GM19239 (cell line): ENCODE measurements at regions not wholly inside any gene's neighbourhood (a gene's known extent, or its start where the extent isn't known, plus 50 kb on each side); places are given as distances from the start of the nearest gene placed in this dataset.

ENCODE experiments used
- DNase-seq: peaks from one replicate; pipeline ENCODE4 v3.0.0; 2011; ENCODE audit warnings: low spot score; ENCODE audit not compliant: insufficient read length
- FAIRE-seq: peaks from 2 replicates; lab custom pipeline; 2011; peaks lifted over from hg19 to GRCh38; lab: Jason Lieb, UNC

DNA sequence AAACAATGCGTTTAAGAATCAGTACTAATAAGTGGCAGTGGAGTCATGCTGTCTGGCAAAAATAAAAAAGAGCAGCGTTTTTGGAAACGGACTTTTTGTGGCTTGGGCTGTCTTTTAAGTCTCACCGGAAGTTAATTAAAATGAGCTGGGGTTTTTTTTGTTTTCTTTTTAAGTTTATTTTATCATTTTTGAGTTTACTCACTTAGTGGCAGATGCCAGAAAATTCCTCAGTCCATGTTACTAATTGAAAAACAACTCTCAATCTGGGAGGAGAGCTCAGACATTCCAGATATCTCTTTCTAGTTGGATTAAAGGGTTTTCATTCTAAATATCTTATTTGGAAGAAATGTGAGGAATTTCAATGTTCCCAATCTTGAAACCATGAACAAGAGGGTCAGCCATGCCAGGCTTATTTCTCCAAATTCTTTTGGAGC is 133.8 kb upstream of the AGR3 start:
- no peak for DNase-seq
- FAIRE-seq: no peak

DNA sequence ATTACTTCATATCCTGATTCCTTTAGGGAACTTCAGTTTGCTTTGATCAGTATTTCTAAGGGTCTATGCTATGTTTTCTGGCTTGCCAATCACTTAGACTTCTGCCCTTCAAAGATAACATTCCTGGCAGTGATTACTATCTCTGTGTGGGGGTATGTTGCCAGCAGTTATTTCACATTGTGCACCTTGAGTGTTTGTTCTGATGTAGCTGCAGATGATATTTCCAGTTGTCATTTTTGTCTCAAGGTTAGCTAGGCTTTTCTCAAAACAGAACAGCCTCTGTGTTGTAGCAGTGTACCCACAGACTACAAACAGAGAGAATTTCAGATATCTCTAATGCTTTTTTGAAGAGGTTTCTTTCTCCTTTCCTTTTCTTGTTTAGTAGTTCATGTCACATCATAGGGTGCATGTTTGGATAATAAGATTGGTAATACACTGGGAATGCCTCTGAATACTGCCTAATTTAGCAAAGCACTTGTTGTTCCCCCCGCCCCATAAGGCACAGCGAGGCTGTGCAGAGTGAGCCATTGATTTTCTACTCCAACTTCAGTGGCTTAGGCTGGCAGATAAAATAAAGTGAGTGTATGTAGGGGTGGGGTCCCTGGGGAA is 134.7 kb upstream of the AGR3 start:
- DNase-seq: no peak

DNA sequence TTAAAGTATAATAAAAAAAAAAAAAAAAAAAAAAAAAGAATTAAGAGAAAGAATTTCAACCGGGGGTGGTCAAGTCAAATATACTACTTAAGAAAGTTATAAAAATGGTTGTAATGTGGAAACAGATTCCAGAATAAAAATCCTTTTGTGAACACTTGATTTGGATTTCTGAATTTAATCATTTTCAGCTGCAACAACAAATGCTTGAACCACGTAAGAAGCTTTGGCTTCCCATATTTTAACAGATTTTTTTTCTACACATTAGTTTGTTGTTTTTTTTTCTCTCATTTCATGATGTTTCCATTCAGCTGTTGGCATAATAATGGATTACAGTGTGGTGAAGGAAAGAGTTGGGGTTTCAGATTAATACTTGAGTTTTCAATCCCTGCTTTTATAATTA is 137.3 kb upstream of the AGR3 start:
- no peak for FAIRE-seq

More for the DNA sequence above, 134.7 kb upstream of the AGR3 start:
- FAIRE-seq: no peak

DNA sequence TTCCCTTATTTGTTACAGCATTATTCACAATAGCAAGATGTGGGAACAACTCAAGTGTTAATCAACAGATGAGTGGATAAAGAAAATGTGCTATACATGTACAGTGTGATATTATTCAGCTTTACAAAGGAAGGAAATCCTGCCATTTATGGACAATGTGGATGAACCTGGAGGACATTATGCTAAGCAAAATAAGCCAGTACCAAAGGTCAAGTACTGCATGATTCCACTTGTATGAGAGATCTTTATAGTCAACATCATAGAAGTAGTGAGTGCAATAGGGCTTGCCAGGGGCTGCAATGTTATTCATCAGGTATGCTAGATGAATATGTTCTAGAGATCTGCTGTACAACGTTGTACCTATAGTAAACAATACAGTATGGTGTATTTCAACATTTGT is 138.5 kb upstream of the AGR3 start:
- DNase-seq (no peak), FAIRE-seq (no peak)

More for the DNA sequence above, 137.3 kb upstream of the AGR3 start:
- no peak for DNase-seq

DNA sequence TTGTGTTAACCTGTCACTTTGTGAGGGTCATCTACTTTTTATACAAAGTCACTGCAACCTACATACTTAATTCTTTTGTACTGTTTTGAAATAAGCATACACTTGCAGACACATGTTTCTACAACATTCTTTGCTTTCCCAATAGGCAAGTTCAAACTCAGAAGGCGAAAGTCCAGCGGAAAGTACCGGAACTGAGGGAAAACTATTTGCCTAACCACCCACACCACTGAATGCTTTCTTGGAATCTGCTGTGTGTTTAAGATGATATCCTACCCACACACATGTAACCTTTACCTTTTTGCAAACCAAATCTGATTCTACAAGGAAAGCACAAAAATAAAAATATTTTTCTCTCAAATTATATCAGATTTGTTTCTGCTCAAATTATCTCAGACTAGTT is 139.4 kb upstream of the AGR3 start:
- FAIRE-seq: no peak

DNA sequence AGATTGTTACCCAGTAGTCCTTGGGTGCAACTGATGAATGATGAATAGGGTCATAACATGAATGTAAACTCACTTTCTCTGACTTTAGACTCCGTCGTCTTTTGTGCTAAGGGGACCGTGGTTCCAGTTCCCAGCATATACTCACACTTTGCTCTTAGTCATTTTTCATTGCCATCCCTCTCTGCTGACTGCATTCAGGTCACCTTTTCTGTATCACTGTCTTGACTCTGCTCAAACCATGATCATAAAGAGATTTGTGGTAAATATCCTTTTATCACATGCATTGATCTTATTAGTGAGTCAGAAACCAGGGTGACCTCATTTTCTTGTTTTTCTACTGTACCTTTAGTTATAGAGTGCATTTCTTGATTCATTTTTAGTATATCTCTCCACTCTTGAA is 141.1 kb upstream of the AGR3 start:
- FAIRE-seq (no peak), DNase-seq (no peak)

More for the DNA sequence above, 139.4 kb upstream of the AGR3 start:
- no peak for DNase-seq

DNA sequence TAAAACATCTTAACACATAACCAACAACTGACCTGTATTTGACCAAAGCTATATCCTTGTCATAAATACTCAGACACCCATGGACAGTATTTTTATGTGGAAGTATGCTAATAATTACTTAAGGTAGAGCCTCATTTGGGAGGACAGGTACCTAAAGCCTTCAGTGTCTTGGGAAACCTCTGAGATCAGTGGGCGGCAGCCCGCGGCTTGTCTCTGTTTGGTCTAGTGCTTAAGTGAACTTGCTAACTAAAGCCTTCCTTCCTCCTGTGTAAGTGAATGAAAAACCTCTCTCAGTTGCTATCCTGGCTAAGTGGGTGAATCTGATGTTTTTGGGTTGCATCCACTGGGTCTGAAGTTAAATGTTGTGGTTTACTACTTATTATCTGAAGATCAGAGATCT is 144.5 kb upstream of the AGR3 start:
- FAIRE-seq (no peak), DNase-seq (no peak)

DNA sequence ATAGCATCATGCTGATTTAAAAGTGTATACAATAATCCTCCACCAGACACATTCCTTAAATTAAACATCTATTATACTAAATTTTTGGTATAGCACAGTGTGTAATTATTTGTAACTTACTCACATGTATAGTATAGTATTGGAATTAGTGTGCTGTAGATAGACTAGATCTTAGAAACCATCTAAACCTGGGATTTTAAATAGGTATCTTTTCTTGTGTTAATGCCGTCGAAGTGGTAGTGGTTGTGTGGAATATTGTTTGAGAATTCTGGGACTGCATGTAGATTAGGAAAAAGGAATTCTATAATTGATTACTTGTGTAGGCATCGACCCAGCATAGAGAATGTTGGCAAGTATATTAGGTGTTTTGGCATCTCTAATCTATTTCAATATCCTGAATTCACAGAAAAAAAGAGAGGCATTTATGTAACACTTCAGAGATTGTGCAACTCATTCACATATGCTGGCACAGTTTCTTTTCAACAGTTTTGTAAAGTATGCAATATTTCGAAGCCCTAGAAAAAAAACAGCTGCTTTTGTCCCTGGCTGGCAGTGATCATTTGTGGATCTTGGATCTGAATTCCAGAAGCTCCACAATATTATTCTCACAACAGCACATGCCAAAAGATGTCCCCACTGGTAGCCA is 145.5 kb upstream of the AGR3 start:
- DNase-seq (no peak), FAIRE-seq (no peak)

DNA sequence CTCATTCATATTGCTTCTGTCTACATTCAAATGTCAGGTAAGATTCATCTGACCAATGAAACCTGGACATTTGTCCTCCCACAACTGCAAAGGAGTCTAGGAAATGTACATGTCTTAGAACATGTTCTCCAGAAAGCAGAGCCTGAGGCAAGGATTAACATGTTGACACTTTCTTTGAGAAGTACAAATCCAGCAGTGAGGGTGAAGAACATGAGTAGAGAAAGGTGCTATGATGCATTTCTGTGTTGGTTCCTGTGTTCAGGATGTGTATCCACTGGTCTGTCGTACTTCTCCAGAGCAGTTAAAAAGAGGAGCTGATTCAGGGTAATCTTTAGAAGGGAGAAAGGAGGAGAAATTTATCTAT is 146.0 kb upstream of the AGR3 start:
- FAIRE-seq: no peak
- DNase-seq: no peak

DNA sequence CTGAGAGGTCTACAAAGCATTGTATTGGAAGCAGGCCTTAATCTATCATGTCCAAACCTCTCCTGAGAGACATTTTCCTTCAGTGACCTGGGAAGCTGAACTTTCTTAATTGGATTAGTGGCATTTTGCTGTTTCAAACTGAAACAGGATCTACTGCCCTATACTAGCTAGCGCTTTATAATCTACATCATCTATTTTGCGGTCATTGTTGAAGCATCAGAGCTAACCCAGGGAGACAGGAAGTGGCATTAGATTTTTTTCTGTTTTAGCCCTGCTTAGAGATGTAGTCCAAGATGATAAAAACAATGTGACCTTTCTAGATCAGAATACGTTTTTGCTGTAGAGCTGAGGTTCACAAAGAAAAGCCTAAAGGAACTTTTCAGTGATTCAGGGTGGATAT is 147.4 kb upstream of the AGR3 start:
- FAIRE-seq: no peak
- no peak for DNase-seq

DNA sequence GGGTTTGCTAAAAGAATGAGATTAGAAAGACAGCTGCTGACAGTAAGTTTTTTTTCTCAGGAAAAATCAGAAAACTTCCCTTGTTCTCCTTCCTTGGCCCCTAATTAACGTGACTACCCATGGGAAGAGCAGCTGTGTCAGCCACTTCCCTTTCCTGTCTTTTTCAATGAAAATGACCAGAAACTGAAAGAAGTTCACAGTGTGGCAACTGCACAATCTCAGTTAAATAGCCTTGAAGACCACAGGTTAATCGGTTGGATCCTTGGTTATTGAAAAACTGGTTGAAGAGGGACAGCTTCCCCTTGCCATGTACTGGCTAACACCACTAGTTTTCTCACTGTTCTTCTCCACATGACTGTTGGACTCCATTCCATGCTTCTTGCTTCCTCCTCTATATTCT is 148.8 kb upstream of the AGR3 start:
- peak; percentile 82 for FAIRE-seq
- no peak for DNase-seq

DNA sequence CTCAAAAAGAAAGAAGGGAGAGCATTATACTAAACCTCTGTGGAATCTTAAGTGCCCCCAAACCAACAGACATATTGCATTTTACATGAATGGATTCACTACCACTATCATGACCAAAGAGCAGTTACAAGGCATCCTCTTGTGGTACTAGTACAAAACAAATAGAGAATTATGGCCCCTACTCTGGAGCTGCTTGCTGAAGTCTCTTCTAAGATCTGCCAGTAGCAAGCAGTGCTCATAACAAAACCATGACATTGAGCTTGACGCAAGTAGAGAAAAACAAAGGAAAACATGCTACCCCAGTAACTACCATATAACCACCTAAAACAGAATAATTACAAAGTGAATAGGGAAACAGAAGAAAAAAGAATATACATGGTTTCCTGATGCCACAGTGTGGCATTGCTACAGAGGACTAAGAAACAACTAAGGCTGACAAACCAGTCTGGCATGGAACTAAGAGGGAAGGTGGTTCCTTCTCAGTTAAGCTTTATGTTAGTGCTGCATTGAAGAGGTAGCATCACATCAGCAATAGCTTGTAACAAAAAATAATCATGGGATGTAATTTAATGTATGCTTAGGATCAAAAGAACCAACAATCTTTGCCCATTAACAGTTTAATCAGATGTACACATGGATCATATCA is 150.2 kb upstream of the AGR3 start:
- no peak for DNase-seq
- peak; percentile 79 for FAIRE-seq

DNA sequence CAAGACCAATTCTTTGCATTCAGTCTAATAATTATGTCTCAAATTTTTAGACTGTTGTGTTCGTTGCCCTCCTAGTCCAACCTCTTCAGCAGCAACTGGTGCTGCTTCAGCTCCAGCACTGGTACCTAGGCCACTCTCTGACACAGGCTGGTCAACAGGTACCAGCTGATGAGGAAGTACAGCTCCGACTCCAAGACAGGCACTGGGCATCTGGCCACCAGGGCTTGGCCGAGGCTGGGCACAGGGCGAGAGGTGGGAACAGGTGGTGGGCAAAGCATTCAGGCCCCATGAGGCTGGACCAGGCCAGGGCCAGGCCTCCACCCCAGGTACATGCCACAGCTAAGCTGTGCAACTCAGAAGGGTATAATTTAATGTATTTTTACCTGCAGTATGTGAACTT is 151.5 kb upstream of the AGR3 start:
- DNase-seq (no peak), FAIRE-seq (no peak)

DNA sequence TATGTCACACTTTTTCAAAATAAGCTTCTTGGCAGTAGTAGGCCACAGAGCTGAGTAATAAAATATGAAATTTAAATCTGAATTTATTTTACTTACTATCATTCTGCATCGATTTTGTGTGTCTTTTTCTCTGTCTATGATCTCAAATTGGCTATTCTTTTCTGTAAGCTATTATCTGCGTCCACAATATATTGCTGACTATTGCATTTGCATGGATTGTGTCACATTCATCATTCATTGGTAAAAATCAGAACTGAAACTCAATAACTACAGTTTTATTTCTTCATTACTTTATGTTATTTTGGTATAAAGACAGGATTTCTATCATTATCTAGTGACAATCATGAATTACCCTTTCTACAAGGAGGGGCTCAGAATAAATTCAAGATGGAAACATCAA is 154.8 kb upstream of the AGR3 start:
- DNase-seq (no peak), FAIRE-seq (no peak)

DNA sequence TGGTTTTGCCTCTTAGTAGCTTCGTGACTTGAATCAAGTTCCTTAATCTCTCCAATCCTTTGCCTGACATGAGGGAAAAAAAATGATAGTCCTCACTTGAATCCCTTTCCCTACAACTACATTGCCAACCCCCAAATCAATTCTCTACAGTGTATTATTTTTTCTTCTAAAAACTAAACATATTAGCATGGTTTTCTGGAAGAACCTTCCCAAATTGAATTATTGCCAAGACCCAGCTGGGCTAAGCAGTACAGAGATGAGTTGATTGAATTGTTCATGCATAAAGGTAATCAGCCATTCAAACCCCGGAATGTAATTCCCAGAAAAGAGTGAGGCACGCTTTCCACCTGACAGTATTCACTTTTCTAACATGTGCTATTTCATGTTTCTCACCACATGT is 155.6 kb upstream of the AGR3 start:
- no peak for DNase-seq
- no peak for FAIRE-seq

DNA sequence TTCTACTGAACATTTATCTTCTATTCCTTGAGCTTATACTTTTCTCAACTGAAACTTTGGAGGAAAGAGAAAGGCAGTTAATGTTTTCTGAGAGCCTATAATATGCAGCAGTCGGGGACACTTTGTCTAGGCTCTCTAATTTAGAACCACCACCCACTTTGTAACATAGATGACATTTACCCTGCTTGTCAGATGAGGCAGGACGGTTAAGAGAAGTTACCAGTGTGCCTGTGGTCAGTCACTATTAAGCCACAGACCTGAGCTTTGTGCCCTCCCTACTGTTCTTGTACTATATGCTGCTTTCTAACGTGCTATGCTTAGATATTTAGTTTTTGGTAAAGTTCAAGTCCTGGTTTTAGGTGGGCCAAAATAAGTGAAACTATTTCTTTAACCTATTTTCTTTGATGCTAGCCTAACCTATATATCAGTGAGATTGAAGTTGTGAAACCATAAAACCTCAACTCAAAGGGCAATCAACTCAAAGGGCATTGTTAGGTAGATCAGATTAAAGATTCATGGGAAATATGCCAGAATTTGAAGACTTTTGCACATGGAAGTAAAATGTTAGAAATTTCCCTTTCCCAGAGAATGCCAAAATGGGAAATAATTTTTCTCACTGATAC is 156.5 kb upstream of the AGR3 start:
- no peak for DNase-seq
- no peak for FAIRE-seq

DNA sequence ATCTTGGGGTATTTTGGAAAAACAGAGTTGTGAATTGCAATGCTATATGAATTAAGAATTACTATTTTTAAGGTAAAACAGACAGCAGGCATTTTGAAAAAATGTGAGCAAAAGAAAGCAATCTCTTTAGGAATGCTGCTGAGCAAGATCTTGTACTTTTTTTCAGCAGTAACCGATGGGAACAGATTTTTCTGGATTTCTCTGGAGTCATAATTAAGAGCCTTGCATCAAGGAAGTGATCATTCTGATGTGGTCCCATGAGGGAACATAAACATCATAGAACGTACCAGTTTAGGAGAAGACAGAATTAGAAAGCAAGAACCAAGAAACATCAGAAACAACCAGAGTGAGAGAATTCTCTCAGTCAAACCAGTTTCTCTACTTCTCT is 157.0 kb upstream of the AGR3 start:
- DNase-seq (no peak), FAIRE-seq (no peak)

DNA sequence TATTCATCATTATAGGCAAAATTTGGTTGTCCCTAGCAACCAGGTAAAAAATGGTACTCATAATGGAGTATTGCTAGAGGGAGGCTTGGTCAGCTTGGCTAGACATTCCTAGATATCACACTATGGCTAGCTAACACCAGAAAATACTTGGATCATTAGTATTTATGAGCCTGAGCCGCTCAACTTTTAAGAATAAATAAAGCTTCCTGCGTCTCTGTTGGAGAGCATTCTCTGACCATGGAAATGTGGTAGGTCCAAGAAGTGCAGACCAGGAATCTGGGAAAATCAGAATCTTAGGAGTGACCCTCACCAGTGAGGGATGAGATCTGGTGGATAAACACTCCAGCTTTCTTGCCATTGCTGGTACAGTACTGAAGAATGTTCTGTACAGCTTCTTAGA is 157.6 kb upstream of the AGR3 start:
- DNase-seq (no peak), FAIRE-seq (no peak)

DNA sequence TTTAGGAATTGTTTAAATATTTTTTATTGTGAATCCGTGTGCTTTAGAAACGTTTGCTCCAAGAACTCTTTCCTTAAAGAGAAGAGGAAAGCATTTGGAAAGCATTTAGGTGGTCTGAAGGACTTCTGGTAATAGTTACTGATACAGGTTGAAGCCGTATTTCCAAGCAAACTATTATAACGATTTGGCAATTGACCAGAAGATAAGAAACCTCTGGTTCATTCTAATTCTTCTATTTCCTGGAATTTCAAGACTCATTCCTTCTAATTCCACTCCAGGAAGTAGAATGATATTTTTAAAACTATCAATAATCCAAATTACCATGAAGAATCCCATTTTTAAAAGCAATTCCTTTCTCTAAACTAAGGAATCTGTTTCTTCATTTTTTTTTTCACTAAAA is 158.9 kb upstream of the AGR3 start:
- no peak for FAIRE-seq
- no peak for DNase-seq

DNA sequence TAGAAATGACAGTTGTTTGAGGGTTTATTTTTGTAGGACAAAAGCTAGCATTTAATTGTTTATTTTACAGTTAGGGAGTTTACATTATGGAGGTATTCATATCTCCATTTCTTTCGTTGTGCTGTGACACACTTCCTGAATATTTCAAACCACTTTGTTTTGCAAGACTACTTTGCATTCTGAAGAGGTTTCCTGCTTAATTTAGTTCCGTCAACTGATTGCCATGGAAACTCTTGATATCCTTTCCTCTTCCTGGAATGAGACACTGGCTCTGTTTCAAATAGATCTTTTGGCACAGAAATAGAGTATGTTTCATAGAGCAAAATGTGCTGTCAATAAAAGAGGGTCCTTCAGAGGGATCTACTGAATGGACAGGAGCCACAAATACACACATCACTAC is 159.5 kb upstream of the AGR3 start:
- no peak for DNase-seq
- FAIRE-seq: no peak

DNA sequence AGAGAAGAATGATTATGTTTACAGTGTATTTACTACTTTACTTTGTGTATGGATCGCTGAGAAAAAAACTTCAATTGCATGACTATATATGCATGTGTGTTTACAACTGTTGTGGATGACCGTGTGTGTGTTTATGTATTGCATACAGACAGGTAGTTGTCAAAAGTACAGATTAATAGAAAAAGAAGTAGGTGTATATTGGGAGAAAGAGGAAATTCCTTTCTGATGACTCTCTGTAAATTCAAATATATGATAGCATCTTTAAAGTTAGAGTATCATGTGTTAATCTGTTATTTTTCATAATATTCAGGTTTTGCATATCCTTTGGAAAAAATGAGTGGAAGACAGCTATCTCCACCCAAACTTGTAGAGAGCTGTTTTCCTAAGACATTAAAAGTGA is 160.4 kb upstream of the AGR3 start:
- FAIRE-seq: no peak
- DNase-seq: no peak
